Epidermal melanocyte (primary cell): ENCODE measurements at regions not wholly inside any gene's neighbourhood (a gene's known extent, or its start where the extent isn't known, plus 50 kb on each side); places are given as distances from the start of the nearest gene placed in this dataset.

Experiments used
- DNase-seq: peaks from one replicate; pipeline ENCODE4 v3.0.0; 2011; ENCODE audit warnings: low spot score; ENCODE audit not compliant: insufficient read length

DNA sequence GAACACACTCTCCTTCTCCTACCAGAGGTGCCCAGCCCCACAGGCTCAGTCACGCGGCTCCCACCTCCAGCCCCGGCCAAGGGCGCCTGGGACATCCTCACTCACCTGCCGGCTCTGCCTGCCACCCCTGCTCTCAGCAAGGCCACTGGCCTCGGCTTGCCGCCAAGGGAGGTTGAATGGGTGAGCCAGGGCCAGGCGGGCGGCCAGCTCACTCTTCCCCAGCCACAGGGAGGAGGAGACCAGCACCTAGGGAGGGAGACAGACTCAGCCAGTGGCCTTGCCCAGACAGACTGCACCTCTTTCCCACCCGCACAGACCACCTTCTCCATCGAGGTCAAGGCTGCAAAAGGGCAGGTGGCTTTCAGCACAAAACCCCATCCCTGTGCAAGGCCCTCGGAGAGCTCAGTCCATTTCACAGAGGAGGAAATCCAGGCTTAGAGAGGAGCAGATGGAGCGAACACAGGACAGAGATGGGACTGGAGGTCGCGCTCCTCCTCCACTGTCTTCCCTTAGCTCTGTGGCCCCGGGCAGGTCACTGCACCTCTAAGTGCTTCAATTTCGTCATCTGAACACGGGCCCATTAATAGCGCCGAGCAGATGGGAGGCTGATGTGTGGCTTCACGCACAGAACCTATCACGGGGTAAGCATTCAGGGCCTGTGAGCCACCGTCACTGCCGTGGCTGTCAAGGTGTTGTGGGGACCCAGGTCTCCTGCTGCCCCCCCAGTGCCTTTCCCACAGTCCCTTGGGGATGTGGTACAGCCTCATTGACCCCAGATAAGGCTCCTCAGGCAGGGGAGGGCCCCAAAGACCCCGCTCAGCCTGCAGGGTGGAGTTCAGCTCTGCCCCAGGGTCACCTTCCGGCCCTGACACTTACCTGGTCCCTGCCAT lies 56.1 kb downstream of the RMI2 start:
- DNase-seq, result no peak

DNA sequence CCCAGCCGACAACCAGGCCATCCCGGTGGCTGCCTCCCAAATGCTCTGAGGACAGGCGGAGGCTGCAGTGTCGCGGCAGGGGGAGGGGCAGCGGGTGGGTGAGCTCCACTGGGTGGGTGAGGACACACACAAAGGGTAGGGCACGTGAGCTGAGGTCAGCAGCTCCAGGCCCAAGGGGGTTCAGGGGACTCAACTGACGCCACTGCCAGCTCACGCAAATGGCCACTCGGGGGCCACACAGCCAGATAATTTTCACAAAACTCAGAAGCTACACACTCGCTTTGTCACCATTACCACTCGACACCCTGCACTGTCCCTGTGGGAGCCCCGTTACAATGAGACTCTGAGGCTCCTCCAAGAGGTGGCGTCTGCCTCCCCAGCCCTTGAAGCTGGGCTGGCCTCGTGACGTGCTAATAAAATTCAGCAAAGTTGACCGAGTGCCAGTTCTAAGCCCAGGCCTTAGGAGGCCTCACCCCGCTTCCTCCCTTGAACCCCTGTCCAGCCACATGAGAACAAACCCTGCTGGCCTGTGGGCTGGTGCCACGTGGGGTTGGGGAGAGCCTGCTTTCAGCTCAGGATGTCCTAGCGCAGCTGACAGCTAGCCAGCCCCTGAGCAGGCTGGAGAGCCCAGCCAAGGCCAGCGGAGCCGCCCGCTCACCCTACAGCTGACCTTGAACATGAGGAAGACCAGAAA lies 56.9 kb downstream of the RMI2 start:
- DNase-seq, result no peak

DNA sequence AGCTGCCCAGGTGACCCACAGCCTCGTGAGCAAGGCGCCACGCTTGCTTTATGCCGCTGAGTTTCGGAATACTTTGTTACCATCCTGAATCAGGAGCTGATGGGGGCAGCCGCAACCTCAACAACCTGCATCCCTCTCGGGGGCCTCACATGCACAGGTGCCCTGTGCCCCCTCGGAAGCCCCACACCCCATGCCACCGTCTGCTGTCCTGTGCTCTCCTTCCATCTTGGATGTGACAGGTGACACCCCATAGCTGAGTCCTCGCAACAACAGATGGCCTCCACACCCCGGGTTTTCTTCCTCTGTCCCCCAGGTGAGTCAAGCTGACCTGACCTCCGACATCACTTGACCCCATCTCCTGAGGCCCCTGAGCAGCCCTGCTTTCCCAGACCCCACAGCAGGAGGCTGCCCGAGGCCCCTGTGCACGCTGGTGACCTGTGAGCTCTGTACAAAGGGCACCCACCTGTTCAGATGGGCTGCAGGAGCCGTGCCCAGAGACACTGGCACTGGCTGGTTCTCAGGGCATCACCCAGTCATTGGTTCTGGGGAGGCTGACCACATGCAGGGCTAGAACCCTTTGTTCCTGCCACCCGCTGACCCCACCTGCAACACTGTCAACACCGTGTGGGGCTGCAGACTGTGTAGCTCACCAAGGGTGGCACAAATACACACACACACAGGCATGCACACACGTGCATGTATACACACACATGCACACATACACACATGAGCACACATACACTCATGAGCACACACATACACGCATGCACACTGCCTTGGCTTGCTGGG lies 57.7 kb downstream of the RMI2 start:
- no peak for DNase-seq

DNA sequence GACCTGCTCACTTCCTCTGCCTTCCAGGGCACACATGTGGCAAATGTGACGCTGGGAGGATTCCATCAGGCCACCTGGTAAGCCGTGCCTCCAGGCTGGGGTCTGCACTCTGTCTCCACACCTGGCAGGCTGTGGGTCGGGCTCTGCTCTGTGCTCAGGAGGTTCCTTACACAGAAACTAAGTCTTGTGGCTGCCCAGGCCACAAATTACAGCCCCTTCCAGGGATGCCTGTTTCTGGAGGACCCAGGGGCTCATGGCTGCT lies 58.2 kb downstream of the RMI2 start:
- no peak for DNase-seq

DNA sequence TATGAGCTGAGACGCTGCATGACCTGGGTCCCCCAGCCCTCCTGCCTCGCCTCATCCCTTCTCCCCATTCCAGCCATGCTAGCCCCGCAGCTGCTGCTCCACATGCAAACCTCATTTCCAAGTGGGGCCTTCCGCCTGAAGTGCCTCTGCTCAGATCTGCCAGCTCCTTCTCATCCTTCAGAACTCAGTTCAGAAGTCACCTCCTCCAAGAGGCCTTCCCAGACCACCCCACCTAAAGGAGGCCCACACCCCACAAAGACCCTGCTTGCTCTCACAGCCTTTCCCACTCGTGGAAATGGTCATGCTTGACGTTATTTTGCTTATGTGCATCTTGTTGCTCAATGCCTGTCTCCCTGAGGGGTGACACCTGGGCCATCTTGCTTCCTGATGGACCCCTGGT lies 58.7 kb downstream of the RMI2 start:
- DNase-seq, result no peak

DNA sequence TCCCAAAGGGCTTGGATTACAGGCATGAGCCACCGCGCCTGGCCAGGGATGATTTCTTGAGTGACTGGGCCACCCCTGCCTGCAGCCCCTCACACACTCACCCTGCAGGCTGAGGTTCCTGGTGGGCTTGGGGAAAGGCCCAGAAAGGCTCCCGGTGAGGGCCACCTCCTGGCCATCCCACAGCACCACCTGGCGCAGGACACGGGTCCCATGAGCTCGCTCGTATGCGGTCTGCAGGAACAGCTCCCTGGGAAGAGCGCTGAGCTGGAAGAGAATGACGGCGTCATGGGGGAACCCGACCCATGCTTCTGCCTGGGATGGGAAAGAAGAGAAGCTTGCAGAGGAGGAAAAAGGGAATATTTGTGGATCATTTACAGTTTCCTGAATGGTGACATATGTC lies 59.3 kb downstream of the RMI2 start:
- DNase-seq, result no peak

DNA sequence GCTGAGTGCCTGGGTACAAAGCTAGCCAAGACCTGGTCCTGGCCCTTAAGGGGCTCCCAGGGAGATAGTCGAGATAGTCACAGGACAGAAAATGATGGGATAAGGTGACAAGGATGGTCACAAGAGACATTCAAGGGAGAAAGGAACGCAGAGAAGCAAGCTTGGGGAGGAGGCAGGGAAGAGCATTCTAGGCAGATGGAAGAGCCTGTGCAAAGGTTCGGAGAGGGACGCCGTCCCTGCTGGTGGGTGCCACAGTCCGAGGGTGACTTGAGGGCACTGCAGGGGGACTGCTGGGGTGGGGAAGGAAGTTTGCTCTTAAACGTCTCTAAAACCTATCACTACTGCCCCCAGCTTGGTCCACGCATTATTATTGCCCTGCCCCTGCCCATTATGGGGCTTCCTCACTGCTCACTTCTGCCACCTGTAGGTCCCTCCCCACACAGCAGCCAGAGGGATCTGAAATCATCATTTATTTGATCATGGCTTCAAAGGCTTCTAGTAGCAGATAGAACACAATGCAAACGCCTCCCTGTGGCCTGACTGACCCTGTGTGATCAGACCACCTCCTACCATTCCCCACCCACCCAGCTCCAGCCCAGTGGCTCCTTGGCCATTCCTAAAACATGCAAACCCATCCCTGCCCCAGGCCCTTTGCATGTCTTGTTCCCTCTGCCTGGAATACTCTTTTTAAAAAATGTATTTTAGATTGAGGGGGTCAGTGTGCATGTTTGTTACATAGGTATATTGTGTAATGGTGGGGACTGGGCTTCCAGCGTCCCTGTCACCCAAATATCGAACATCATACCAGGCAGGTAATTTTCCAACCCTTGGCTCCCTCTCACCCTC lies 60.3 kb downstream of the RMI2 start:
- no peak for DNase-seq

DNA sequence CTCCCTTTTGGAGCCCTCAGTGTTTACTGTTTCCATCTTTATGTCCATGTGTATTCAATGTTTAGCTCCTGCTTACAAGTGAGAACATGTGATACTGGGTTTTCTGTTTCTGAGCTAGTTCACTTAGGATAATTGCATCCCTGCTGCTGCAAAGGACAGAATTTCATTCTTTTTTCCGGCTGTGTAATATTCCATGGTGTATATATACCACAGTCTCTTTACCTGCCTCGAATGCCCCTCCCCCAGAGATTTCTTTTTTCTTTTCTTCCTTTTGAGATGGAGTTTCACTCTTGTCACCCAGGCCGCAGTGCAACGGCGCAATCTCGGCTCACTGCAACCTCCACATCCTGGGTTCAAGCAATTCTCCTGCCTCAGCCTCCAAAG lies 60.9 kb downstream of the RMI2 start:
- no peak for DNase-seq

DNA sequence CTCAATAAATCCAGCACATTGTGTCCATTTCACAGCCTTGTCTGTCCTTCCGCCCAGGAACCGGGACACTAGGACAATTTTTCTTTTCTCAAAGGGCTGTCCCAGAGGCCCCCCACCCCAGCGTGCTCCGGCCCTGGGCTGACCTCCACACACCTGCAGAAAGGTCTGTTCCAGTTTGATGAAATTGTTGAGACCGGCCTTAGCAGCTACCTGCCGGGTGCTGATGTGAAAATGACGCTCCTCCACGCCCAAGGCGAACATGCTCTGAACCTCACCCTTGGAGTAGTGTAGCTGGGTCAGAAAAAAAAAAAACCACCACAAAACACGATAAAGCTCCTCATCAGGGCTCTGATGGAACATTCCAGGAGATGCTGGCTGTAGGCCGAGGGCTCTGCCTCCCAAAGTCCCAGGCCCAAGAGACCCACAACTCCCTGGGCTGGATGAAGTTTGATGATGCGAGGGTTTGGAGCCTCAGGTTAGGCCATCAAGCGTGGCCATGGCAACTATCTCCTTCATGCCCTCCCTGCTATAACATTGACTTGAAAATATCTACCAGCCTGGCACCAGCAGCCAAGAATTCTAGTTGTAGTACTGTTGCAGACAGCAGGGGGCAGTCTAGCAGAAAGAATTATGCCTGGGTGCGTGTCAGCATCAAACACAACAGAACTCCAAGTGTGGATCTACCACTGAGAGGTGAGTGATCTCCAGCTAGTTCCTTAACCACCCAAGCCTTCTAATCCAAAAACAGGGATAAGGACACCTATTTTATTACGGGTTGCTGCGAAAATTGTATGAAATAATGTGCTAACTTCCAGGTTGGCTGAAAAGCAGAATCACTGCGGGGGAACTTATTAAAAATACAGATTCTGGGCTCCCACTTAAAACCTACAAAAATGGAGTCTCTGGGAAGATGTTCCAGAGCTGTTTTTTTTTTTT lies 62.1 kb downstream of the RMI2 start:
- peak; percentile 75 for DNase-seq

DNA sequence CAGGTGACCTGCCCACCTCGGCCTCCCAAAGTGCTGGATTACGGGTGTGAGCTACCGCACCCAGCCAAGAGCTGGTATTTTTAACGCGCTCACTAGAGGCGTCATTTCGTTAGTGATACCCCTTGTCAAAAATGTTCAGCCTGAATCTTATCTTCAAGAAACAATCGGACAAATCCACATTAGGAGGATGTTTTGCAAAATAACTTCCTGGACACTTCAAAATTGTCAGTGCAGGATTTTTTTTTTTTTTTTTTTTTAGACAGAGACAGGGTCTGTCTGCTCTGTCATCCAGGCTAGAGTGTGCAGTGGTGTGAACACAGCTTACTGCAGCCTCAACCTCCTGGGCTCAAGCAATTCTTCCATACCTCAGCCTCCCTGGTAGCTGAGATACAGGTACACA lies 63.0 kb downstream of the RMI2 start:
- DNase-seq, result no peak

DNA sequence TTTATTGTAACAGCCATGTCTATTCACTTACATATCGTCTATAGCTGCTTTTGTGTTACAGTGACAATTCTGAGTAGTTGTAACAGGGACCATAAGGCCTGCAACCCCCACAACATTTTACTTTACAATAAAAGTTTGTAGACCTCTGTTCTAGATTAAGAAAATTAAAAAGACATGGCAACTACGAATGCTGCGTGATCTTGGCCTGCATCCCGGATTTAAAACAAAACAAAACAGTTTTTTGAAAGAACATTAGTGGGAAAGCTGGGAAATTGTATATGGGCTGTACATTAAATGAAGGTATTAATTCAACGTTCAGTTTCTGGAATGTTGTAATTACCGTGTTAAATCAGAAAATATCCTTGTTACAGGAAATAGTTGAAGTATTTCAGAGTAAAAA lies 64.1 kb downstream of the RMI2 start:
- DNase-seq, result no peak

DNA sequence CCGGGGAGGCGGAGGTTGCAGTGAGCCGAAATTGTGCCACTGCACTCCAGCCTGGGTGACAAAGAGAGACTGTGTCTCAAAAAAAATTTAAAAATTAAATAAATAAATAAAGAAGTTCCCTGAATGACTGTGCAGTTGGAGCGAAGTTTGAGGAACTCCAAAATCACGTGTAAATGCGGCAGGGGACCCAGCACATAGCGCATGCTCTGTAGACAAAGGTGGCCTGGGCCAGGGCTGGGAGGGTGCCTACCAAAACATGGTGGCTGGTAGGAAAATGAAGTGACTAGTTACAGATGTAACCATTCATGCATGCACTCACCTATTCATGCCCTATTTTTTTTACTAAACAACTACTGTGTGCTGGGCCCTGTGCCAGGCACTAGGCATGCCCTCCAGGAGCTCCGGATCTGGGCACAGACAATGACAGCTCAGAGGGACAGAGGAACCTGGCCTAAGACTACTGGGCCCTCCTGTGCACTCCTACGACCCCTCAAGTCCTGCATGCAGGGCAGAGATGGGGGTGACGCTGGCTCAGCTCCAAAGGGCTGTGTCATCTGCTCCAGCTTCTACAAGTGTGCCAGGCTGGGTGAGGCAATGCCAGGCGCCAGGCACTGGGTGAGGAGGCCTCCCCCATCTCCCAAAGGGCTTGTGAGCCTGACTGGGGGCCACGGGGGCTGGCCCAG lies 65.3 kb downstream of the RMI2 start:
- DNase-seq, result no peak

DNA sequence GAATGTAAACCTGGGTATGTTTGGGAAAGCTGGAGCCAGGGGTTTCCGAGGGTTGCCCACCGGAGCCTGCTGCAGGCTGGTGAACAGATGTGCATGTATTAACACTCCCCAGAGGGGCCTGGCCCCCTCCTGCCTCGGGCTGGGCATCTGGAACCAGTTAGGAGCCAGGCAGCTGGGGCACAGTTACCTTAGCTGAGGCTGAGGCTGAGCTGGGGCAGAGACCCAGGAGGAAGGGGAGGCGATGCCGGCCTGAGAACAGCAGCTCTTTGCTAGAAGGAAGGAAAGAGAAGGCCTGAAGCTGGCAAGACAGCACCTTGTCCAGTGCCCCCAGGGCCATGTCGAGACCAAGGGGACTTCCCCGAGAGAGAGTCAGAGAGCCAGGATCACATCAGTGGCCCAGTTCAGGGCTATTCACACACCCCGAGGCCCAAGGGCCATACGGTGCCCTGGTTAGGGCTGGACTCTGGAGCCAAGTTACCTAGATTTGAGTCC lies 65.8 kb downstream of the RMI2 start:
- no peak for DNase-seq

DNA sequence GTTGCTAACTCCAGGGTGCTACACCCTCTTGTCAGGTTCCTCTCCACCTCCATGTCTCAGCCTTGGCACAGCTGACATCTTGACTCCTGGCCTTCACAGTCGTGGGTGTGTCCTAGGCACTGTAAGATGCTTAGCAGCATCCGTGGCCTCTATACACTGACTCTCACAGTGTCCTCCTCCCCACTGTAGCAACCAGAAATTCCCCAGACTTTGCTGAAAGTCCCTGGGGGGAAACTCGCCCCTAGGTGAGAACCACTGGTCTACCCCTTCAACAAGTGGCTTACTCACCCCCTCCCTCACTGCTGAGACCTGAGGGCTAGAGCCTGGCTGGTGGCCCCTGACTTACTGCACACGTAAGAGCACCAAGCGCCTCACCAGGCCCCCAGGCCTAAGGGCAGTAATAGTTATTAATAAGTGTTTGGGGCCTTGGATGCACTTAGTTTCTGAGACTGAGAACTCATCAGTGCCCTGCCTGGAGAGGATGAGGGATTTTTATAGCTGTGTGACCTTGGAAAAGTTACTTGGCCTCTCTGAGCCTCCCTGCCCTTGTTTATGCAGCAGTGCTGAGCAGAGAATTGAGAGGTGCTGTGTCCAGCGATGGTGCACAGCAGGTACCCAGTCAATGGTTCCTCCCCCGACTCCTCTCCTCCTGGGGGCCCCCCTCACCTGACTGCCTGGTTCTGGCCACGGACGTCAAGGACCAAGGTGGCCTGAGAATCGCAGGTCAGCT lies 67.1 kb downstream of the RMI2 start:
- DNase-seq, result no peak

DNA sequence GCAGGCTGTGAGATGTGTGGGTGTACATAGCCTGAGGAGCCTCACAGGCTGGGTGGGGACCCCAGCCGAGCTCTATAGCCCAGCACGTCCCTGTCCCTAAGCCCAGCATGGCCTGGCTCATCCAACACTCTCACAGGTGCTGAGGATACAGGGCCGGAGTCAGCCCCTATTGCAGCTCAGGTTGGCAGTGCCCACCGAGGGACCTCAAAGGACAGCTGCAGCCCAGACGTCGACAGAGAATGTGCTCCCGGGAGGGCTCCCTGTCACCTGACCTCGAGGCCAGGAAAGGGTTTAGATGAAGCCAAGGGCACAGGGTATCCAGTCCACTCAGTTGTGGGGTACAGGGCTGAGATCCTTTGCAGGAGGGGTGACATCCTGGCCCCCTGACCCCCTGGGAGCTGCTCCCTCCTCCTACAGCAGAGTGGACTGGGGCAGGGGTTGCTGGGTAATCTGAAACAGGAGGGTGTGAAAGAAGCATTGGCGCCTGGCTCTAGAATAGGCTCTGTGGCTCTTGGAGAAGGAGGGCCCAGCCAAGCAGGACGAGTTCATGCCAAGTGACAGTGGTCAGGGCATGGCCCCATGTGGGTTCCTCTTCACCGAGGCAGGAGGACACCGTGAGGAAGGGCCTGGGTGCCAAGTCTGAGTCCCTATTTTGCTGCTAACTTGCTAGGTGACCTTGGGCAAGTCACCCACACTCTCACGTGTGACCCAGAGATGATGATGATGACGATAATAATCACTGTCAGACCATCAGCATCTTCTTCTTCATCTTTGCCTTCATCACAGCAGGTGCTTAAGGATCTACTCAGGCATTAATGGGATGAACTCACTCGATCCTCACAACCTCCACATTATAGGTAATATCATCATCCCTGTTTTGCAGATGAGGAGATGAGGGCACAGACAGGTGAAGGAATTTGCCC lies 68.0 kb downstream of the RMI2 start:
- no peak for DNase-seq

DNA sequence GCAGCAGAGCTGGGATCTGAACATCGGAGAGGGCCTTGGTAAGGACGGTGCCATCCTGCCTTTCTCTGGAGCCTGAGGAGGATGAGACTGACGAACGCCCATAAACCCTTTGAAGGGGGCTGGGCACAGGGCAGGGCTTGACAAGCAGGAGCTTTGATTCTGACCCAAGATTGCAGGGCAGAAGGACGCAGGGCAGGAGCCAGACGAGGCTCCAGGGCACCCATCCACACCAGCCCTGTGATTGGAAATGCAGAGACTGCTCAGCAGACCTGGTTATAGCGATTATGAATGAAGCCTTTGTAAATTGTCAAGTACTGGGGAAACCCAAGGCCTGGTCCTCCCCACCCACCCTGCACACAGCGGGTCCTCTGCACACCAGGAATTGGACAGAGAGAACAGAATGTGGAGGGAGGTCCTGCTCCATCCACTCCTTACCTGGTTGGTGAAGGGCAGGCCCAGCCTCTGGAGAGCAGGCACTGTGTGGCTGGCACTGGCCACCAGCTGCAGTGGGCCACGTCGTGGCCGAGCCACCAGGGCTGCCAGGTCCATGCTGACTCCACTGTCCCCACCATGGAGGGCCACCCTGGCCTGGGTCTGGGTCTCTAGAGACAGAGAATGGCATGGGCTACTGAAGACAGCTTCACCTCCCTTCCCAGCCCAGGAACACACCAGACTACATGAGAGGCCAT lies 68.8 kb downstream of the RMI2 start:
- peak; percentile 51 for DNase-seq
